KMS-11 (cell line): ENCODE measurements at regions not wholly inside any gene's neighbourhood (a gene's known extent, or its start where the extent isn't known, plus 50 kb on each side); places are given as distances from the start of the nearest gene placed in this dataset.
"Not testable (repeated sequence)": the region's sequence is repeated elsewhere in the genome, so short reads cannot be mapped to it uniquely, and the experiment has no call there.

Experiments used
- H2AFZ ChIP-seq: fragments of 200-600 bp; sonication (generic); 2 replicates; pipeline ENCODE4 v1.6.1; 2016; ENCODE audit warnings: antibody characterized with exemption, mixed run types, low read depth
- H3K27ac ChIP-seq: fragments of 200-600 bp; sonication (generic); 2 replicates; pipeline ENCODE4 v1.6.1; 2016; ENCODE audit warnings: mild to moderate bottlenecking, mixed run types
- H3K27me3 ChIP-seq: fragments of 200-600 bp; sonication (generic); 2 replicates; pipeline ENCODE4 v1.6.1; 2017; ENCODE audit warnings: mild to moderate bottlenecking, low read depth, mixed run types, moderate library complexity; ENCODE audit not compliant: insufficient read depth
- H3K36me3 ChIP-seq: fragments of 200-600 bp; sonication (generic); 2 replicates; pipeline ENCODE4 v1.6.1; 2017; ENCODE audit warnings: mild to moderate bottlenecking, mixed run types; ENCODE audit not compliant: insufficient read depth
- H3K4me1 ChIP-seq: fragments of 200-600 bp; sonication (generic); 2 replicates; pipeline ENCODE4 v1.6.1; 2016; ENCODE audit warnings: mild to moderate bottlenecking, low read depth, mixed run types; ENCODE audit not compliant: poor library complexity, severe bottlenecking
- H3K4me2 ChIP-seq: fragments of 200-600 bp; sonication (generic); 2 replicates; pipeline ENCODE4 v1.7.0; 2016; ENCODE audit warnings: mild to moderate bottlenecking, mixed run types
- H3K4me3 ChIP-seq: fragments of 200-600 bp; sonication (generic); IDR thresholded peaks from 2 replicates; pipeline ENCODE4 v1.6.1; 2017; ENCODE audit warnings: low read depth, low read length, mixed read lengths; ENCODE audit not compliant: insufficient read depth
- H3K79me2 ChIP-seq: fragments of 200-600 bp; sonication (generic); 2 replicates; pipeline ENCODE4 v1.6.1; 2016; ENCODE audit warnings: low read depth, mixed run types; ENCODE audit not compliant: insufficient read depth
- H3K9ac ChIP-seq: fragments of 200-600 bp; sonication (generic); 2 replicates; pipeline ENCODE4 v1.6.1; 2016; ENCODE audit warnings: mild to moderate bottlenecking, mixed run types
- H4K20me1 ChIP-seq: fragments of 200-600 bp; sonication (generic); 2 replicates; pipeline ENCODE4 v1.6.1; 2016; ENCODE audit warnings: mild to moderate bottlenecking, mixed run types; ENCODE audit not compliant: insufficient read depth
- CTCF ChIP-seq: fragments of 200-600 bp; sonication (generic); conservative IDR thresholded peaks from 2 replicates; pipeline ENCODE4 v1.6.1; 2017; ENCODE audit warnings: low read depth, mild to moderate bottlenecking, antibody characterized with exemption, low read length, moderate library complexity, mixed read lengths

GRCh38 chr5:25002371-25002770 lies 357.6 kb upstream of the CDH10 start:
- Histone ChIP-seq H2AFZ (no peak overlapping the region), H3K27ac (no peak overlapping the region), H3K4me3 (no peak overlapping the region), H3K4me1 (no peaks in the 10 kb centered on the region), H3K27me3 (no peaks in the 10 kb centered on the region), H3K4me2 (no peak overlapping the region), H3K79me2 (no peaks in the 10 kb centered on the region), H4K20me1 (no peaks in the 10 kb centered on the region), H3K36me3 (no peaks in the 10 kb centered on the region), H3K9ac (no peak overlapping the region)
- no peak for TF ChIP-seq CTCF

- H3K27ac ChIP-seq = no peak overlapping the region
- H4K20me1 ChIP-seq = no peaks in the 10 kb centered on the region
- H2AFZ ChIP-seq = no peak overlapping the region
- H3K4me3 ChIP-seq = no peak overlapping the region
- H3K9ac ChIP-seq = no peak overlapping the region
- H3K36me3 ChIP-seq = no peaks in the 10 kb centered on the region
- H3K4me1 ChIP-seq = no peaks in the 10 kb centered on the region
- H3K79me2 ChIP-seq = no peaks in the 10 kb centered on the region
- no peaks in the 10 kb centered on the region for H3K27me3 ChIP-seq
- TF ChIP-seq CTCF = no peak
- no peak overlapping the region for H3K4me2 ChIP-seq
These were observed 355.0 kb upstream of the CDH10 start for GRCh38 chr5:24999732-25000131.

GRCh38 chr5:24998641-24999040 lies 353.9 kb upstream of the CDH10 start:
- Histone ChIP-seq H3K79me2 (no peaks in the 10 kb centered on the region), H2AFZ (no peak overlapping the region)

GRCh38 chr5:24986326-24986725 lies 341.5 kb upstream of the CDH10 start:
- H3K4me1 ChIP-seq = no peaks in the 10 kb centered on the region
- no peak overlapping the region for H2AFZ ChIP-seq
- H3K27me3 ChIP-seq = no peaks in the 10 kb centered on the region
- no peak overlapping the region for H3K9ac ChIP-seq
- H3K36me3 ChIP-seq = no peaks in the 10 kb centered on the region
- no peak for TF ChIP-seq CTCF
- H4K20me1 ChIP-seq = no peaks in the 10 kb centered on the region
- H3K79me2 ChIP-seq = no peaks in the 10 kb centered on the region
- no peak overlapping the region for H3K4me2 ChIP-seq
- no peak overlapping the region for H3K27ac ChIP-seq
- no peak overlapping the region for H3K4me3 ChIP-seq

More at GRCh38 chr5:24998641-24999040, 353.9 kb upstream of the CDH10 start:
- TF ChIP-seq CTCF = no peak
- no peaks in the 10 kb centered on the region for H3K27me3 ChIP-seq
- H3K4me2 ChIP-seq = no peak overlapping the region
- H3K9ac ChIP-seq = no peak overlapping the region
- H3K4me3 ChIP-seq = no peak overlapping the region
- no peak overlapping the region for H3K27ac ChIP-seq
- H3K36me3 ChIP-seq = no peaks in the 10 kb centered on the region
- no peaks in the 10 kb centered on the region for H4K20me1 ChIP-seq
- H3K4me1 ChIP-seq = no peaks in the 10 kb centered on the region

GRCh38 chr5:24978552-24978951 lies 333.8 kb upstream of the CDH10 start:
- H3K79me2 ChIP-seq, H4K20me1 ChIP-seq, H3K27ac ChIP-seq, H3K36me3 ChIP-seq, H3K4me3 ChIP-seq, H3K4me1 ChIP-seq, H3K9ac ChIP-seq, H3K27me3 ChIP-seq, H2AFZ ChIP-seq, H3K4me2 ChIP-seq: not testable (repeated sequence)
